ENCODE measurements at regions not wholly inside any gene's neighbourhood (a gene's known extent, or its start where the extent isn't known, plus 50 kb on each side); places are given as distances from the start of the nearest gene placed in this dataset.

DNA sequence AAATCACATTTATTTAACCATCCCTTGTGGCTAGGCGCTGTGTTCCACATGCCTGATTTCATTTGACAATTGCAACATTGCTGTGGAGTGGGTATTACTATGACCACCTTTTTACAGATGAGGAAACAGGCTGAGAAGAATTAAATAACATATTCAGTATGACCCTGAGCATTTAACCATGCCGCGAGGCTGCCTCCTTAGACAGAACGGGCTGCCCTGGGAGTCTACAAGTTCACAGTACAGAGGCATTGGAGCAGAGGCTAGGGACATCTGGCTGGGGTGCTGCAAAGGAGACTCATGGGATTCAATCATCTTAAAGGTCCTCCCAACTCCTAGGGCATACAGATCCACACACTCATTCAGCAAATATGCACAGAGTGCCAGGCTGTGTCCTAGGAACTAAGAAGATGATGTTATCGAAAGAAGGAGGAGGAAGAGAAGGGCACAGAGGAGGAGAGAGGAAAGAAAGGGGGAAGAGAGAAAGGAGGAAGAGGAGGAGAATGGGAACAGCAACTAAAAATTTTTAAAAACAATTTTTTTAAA, 164.7 kb upstream of the CCND2 start:
- no peak for DNase-seq (ENCODE audit: low read depth in 4 of 4, low spot score in 2 of 4)

- no peak for DNase-seq (ENCODE audit: low read depth in 4 of 4, low spot score in 2 of 4)
Observed at GRCh38 chr12:4107911-4108697, 165.5 kb upstream of the CCND2 start.

DNA sequence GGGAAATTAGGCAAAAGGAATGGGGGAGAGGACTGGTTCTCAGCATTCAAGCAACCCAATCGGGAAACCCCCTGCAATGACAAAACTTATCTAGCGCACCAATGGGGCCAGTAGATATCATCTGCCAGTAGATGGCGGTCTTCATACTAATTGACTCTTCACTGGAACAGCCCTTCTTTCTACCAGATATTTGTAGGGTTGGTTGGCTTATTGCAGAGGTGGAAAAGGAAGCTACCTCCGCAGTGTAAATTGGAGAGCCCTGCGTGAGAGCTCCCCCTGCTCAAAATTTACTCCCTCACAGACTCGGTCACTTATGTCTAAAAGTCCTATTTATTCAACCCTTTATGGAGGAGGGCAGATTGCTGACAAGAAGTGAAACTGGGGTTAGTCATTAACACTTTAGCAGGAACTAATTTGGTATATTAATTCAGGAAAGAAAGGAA, 166.1 kb upstream of the CCND2 start:
- DNase-seq (ENCODE audit: low read depth in 4 of 4, low spot score in 2 of 4): peak in 1 of 4 donors; percentile 40

- DNase-seq (ENCODE audit: low read depth in 4 of 4, low spot score in 2 of 4): no peak
Observed at GRCh38 chr12:4106621-4107020, 166.9 kb upstream of the CCND2 start.

DNA sequence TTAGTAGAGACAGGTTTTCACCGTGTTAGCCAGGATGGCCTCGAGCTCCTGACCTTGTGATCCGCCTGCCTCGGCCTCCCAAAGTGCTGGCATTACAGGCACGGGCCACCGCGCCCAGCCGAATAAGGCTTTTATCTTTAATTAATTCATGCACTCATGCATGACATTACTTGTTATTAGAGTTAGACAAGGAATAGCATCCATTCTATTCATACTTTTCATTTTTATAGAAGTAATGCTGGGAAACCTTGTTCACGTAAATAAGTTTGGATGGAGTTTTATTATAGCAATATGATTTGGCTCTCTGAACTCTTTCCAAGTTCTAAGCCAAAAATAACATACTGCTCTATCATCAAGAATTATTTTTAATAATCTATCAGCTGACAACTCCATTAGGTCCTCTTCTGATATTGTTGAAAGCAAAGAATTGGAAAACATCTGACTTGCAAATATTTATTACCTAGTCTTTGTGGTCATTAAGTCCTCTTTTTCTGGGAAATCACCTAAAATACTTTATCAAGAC, 168.8 kb upstream of the CCND2 start:
- no peak for DNase-seq (ENCODE audit: low read depth in 4 of 4, low spot score in 2 of 4)

- DNase-seq (ENCODE audit: low read depth in 4 of 4, low spot score in 2 of 4): no peak
Observed at GRCh38 chr12:4099276-4099675, 174.3 kb upstream of the CCND2 start.

GRCh38 chr12:4091016-4091743, 182.4 kb upstream of the CCND2 start:
- DNase-seq (ENCODE audit: low read depth in 4 of 4, low spot score in 2 of 4): no peak

DNA sequence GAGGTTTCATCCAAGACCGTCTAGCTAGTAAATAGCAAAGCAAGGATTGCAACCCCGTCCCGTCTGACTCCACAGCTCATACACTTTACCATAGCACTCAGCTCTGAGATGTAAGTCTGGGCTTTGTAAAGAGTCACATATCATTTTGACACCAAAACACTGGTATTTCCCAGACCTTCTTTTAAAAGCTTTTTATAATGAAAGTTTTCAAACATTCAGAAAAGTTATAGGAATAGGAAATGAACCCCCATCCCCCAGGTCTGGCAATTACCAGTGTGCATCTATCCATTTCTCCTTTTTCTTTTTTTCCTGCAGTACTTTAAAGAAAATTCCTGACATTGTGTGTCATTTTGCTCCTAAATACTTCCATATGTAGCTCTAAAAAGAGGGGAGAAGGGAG, 183.6 kb upstream of the CCND2 start:
- no peak for DNase-seq (ENCODE audit: low read depth in 4 of 4, low spot score in 2 of 4)

DNA sequence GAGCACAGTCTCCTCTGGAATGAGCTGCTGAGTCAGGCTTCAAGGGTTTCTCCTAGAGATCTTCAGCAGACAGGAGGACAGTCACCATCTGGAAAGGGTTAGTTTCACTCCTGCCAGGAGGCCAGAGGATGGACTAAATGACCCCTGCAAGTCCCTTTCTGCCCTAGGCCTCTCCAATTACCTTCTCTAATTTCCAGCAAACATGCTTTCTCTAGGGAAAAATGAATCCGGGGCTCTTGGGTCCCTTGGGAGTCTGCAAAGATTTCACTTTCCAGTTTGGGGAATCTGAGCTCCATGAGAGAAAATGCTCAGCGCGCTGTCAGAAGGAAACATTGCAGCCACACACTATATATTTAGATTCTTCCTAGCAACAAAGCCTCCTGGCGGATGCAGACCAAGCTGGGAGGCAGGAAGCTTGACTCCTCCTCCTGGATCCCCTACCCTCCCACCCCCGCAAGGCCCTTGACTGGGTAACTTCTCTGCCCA, 184.4 kb upstream of the CCND2 start:
- peak; percentile 37 to 68 (median 64) for DNase-seq (ENCODE audit: low read depth in 4 of 4, low spot score in 2 of 4)

GRCh38 chr12:4088451-4088850, 185.1 kb upstream of the CCND2 start:
- no peak for DNase-seq (ENCODE audit: low read depth in 4 of 4, low spot score in 2 of 4)

DNA sequence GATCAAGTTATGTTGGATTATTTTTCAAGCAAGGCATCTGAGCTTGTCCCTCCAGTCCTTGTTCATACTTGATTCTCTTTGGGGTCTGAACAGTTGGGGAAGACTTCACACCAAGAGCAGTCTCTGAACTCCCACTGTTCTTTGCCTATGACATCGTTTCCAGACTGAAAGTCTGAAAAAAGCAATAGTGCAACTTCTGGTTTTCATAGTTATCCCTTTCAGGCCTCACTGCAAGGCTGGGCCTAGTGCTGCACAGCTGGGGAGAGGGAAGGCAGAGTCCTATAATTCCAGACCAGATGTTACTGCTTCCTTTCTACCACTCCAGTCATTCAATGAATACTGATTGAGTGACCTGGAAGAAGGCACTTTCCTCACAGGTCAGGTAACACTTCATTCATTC, 187.1 kb upstream of the CCND2 start:
- no peak for DNase-seq (ENCODE audit: low read depth in 4 of 4, low spot score in 2 of 4)

GRCh38 chr12:4084573-4084972, 189.0 kb upstream of the CCND2 start:
- no peak for DNase-seq (ENCODE audit: low read depth in 4 of 4, low spot score in 2 of 4)

- no peak for DNase-seq (ENCODE audit: low read depth in 4 of 4, low spot score in 2 of 4)
Observed at GRCh38 chr12:4082809-4083403, 190.7 kb upstream of the CCND2 start.

DNA sequence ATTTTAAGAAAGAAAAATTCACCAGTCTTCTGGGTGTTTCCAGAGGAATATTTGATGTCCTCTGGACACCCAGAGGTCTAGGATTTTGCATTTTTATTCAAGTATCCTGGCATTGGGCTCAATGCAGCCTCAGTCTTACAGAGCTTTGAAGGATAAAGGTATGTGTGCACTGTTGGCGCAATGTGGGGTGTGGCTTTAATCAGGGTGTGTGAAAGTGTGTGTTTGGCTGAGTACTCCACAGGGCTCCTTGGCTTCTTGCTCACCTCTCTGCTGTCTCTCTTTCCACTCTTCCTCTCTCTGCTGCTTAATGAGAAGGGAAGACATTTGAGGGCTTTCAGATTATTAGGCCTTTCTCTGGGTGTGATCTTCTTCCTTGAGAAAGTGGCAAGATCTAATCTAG, 193.3 kb upstream of the CCND2 start:
- DNase-seq (ENCODE audit: low read depth in 4 of 4, low spot score in 2 of 4): no peak

- DNase-seq (ENCODE audit: low read depth in 4 of 4, low spot score in 2 of 4): no peak
Observed at GRCh38 chr12:4074129-4074528, 199.4 kb upstream of the CCND2 start.

- DNase-seq (ENCODE audit: low read depth in 4 of 4, low spot score in 2 of 4): no peak
Observed at GRCh38 chr12:4069670-4070010, 196.4 kb upstream of the PARP11 start.

DNA sequence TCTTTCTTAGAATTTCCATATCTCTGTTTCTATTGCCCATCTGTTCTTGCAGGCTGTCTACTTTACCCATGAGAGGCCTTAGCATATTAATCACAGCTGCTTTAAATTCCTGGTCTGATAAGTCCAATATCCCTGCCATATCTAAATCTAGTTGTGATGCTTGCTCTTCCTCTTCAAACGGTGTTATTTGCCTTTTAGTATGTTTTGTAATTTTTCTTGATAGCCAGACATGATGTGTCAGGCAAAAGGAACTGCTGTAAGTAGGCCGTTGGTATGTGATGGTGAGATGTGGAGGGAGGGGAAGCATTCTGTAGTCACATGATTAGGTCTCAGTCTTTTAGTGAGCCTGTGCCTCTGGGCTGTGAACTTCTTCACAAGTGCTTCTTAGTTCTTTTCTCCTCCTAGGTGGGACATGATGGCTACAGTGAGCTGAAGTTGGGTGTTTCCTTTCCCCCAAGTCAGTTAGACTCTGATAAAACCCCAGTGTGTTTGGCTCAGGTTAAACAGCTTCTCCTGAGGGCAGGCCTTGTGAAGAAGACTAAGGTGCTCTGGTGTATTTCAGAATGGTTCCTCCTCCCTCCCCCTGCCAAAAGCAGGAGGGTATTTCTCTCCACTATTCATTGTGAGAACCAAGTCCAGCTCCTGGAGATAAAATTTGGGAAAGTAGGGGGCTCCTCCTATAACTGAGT, 195.9 kb upstream of the PARP11 start:
- no peak for DNase-seq (ENCODE audit: low read depth in 4 of 4, low spot score in 2 of 4)

GRCh38 chr12:4064008-4064407, 190.8 kb upstream of the PARP11 start:
- no peak for DNase-seq (ENCODE audit: low read depth in 4 of 4, low spot score in 2 of 4)

DNA sequence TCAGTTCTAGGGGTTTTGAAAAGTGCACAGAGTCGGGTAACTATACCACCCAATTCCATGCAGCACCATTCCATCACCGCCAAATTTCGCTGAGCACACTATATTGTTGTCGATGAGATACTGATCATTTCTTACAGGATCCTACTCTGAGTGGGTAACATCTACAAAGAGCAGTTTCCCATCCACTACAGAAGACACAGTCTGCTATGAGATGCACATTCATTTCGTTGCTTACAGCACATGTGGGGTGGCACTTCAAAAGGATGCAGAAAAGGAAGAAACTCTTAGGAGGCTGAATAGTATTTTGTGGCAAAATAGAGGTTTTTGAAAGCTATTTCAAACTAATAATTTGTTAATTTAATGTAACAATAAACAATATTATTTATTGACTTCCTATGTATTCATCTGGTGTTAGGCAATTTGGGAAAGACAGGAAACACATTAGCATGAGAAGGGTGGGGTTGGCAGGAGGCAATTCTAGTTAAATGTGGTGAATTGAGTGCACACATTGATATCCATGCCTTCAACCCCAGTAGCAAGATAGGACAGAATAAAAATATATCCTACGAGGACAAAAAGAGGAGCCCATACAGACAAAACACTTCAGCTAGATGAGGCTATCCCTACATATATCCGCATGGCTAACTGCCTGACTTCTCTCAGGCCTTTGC, 186.8 kb upstream of the PARP11 start:
- no peak for DNase-seq (ENCODE audit: low read depth in 4 of 4, low spot score in 2 of 4)

Data from left renal cortex interstitium (tissue), 4 donors.